WTC11 (cell line): ENCODE measurements at regions not wholly inside any gene's neighbourhood (a gene's known extent, or its start where the extent isn't known, plus 50 kb on each side); places are given as distances from the start of the nearest gene placed in this dataset.

ENCODE experiments used
- ATAC-seq: fragments of 200-7000 bp; cut with Tn5 transposase; 2 replicates; pipeline ENCODE4 v1.10.0; 2021; ENCODE audit warnings: mild to moderate bottlenecking, moderate library complexity
- CTCF ChIA-PET: fragments of 300-600 bp; sonication (Branson Sonifier 250); formaldehyde crosslinking; loops from one replicate; lab custom pipeline; 2021; ENCODE audit warnings: antibody characterized with exemption; lab: Charles Lee
- POLR2A ChIA-PET: fragments of 350-600 bp; sonication (Branson Sonifier 250); formaldehyde crosslinking; loops from one replicate; lab custom pipeline; 2021; ENCODE audit warnings: antibody characterized with exemption; lab: Charles Lee
- DNase-seq: peaks from one replicate; pipeline ENCODE4 v3.0.0; 2021; ENCODE audit warnings: low spot score
- H3K27ac Mint-ChIP-seq: 2 replicates; pipeline ENCODE4 v1.8.0; 2021; ENCODE audit warnings: mixed read lengths
- H3K27me3 Mint-ChIP-seq: 2 replicates; pipeline ENCODE4 v1.8.0; 2021; ENCODE audit warnings: low read depth, mild to moderate bottlenecking, moderate library complexity, mixed read lengths
- H3K36me3 Mint-ChIP-seq: 2 replicates; pipeline ENCODE4 v1.8.0; 2021; ENCODE audit warnings: mixed read lengths
- H3K4me1 Mint-ChIP-seq: 2 replicates; pipeline ENCODE4 v1.8.0; 2022; ENCODE audit warnings: mixed read lengths
- H3K4me3 Mint-ChIP-seq: 2 replicates; pipeline ENCODE4 v1.8.0; 2021; ENCODE audit warnings: mild to moderate bottlenecking, moderate library complexity, mixed read lengths
- H3K9me3 Mint-ChIP-seq: 2 replicates; pipeline ENCODE4 v1.8.0; 2021; ENCODE audit warnings: mixed read lengths
- CBFB ChIP-seq: sonication (generic); formaldehyde crosslinking; IDR thresholded peaks from 2 replicates; pipeline ENCODE4 v1.8.1; 2022; ENCODE audit warnings: mild to moderate bottlenecking, low read depth, missing genetic modification reagents
- GRHL2 ChIP-seq: fragments of 250-450 bp; sonication (Bioruptor Pico); IDR thresholded peaks from 2 replicates; pipeline ENCODE4 v1.8.0; 2022; ENCODE audit warnings: mild to moderate bottlenecking, moderate library complexity; ENCODE audit not compliant: insufficient replicate concordance, severe bottlenecking
- HMGA2 ChIP-seq: fragments of 250-450 bp; sonication (Bioruptor Pico); IDR thresholded peaks from 2 replicates; pipeline ENCODE4 v1.4.0; 2021; ENCODE audit warnings: mild to moderate bottlenecking, moderate library complexity
- JUN ChIP-seq: sonication (generic); formaldehyde crosslinking; IDR thresholded peaks from 2 replicates; pipeline ENCODE4 v1.8.0; 2023; ENCODE audit warnings: mild to moderate bottlenecking, missing genetic modification reagents
- NFYB ChIP-seq: sonication (generic); formaldehyde crosslinking; conservative IDR thresholded peaks from 2 replicates; pipeline ENCODE4 v1.8.0; 2022; ENCODE audit warnings: low read depth, missing genetic modification reagents
- RORB ChIP-seq: fragments of 250-450 bp; sonication (Bioruptor Pico); IDR thresholded peaks from 2 replicates; pipeline ENCODE4 v1.9.0; 2021; ENCODE audit warnings: mild to moderate bottlenecking
- SMAD4 ChIP-seq: sonication (generic); formaldehyde crosslinking; IDR thresholded peaks from 2 replicates; pipeline ENCODE4 v1.8.0; 2022; ENCODE audit warnings: mild to moderate bottlenecking, missing genetic modification reagents
- TCF7 ChIP-seq: sonication (generic); formaldehyde crosslinking; IDR thresholded peaks from 2 replicates; pipeline ENCODE4 v1.8.0; 2022; ENCODE audit warnings: mild to moderate bottlenecking, low read depth, missing genetic modification reagents, moderate library complexity
- ZBTB21 ChIP-seq: sonication (generic); formaldehyde crosslinking; IDR thresholded peaks from 2 replicates; pipeline ENCODE4 v1.8.1; 2023; ENCODE audit warnings: mild to moderate bottlenecking, missing genetic modification reagents, borderline replicate concordance
- ZNF317 ChIP-seq: sonication (generic); formaldehyde crosslinking; IDR thresholded peaks from 2 replicates; pipeline ENCODE4 v1.8.1; 2023; ENCODE audit warnings: low read depth, mild to moderate bottlenecking, moderate library complexity, missing genetic modification reagents, borderline replicate concordance
- TF ChIP-seq, protein P1 (sequence below): sonication (generic); formaldehyde crosslinking; IDR thresholded peaks from 2 replicates; pipeline ENCODE4 v1.8.1; 2022; ENCODE audit warnings: low read depth, missing genetic modification reagents, borderline replicate concordance
- TF ChIP-seq, protein P2 (sequence below): fragments of 250-450 bp; sonication (Bioruptor Pico); conservative IDR thresholded peaks from 2 replicates; pipeline ENCODE4 v1.9.0; 2021; ENCODE audit warnings: mild to moderate bottlenecking
- TF ChIP-seq, protein P3 (sequence below): sonication (generic); formaldehyde crosslinking; IDR thresholded peaks from 2 replicates; pipeline ENCODE4 v1.8.0; 2022; ENCODE audit warnings: mild to moderate bottlenecking, missing genetic modification reagents
- TF ChIP-seq, protein P4 (sequence below): sonication (generic); formaldehyde crosslinking; IDR thresholded peaks from 2 replicates; pipeline ENCODE4 v1.8.1; 2023; ENCODE audit warnings: mild to moderate bottlenecking, moderate library complexity, missing genetic modification reagents
- TF ChIP-seq, protein P5 (sequence below): sonication (generic); formaldehyde crosslinking; IDR thresholded peaks from 2 replicates; pipeline ENCODE4 v1.8.1; 2023; ENCODE audit warnings: mild to moderate bottlenecking, missing genetic modification reagents, moderate library complexity
- TF ChIP-seq, protein P6 (sequence below): sonication (generic); formaldehyde crosslinking; IDR thresholded peaks from 2 replicates; pipeline ENCODE4 v1.8.1; 2022; ENCODE audit warnings: mild to moderate bottlenecking, missing genetic modification reagents, moderate library complexity, borderline replicate concordance

DNA sequence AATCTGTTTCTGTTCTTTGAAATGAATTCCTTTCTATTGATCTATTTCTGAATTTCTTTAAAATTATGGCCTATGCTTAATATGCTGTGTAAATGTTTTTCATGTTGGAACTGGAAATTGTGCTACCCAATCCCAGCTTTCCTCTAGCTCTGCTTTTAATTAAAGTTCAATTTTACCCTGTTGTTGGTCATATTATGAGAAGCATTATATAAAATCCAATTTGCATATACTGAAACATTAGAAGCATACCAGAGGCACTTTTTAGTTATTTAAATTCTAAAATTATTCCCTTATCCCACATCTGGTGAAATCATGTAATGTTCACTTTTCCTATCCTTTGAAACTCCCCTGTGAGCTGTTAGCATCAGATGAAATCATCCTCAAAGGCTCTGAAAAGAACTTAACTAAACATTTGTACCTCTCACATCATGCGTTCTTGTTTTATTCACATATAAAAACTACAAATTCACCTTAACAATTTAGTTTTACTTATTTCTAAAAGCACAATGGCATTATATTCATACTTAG lies 160.6 kb upstream of the COL21A1 start:
- no peak overlapping the region for H3K4me3 Mint-ChIP-seq
- ChIA-PET CTCF (no interaction called here), POLR2A (no interaction called here)
- DNase-seq, result no peak
- H3K9me3 Mint-ChIP-seq, result no peaks in the 10 kb centered on the region
- no peaks in the 10 kb centered on the region for H3K36me3 Mint-ChIP-seq
- H3K27me3 Mint-ChIP-seq, result no peaks in the 10 kb centered on the region
- H3K4me1 Mint-ChIP-seq, result no peaks in the 10 kb centered on the region
- ATAC-seq, result no peak
- H3K27ac Mint-ChIP-seq, result no peak overlapping the region
- TF ChIP-seq, protein P1, sequence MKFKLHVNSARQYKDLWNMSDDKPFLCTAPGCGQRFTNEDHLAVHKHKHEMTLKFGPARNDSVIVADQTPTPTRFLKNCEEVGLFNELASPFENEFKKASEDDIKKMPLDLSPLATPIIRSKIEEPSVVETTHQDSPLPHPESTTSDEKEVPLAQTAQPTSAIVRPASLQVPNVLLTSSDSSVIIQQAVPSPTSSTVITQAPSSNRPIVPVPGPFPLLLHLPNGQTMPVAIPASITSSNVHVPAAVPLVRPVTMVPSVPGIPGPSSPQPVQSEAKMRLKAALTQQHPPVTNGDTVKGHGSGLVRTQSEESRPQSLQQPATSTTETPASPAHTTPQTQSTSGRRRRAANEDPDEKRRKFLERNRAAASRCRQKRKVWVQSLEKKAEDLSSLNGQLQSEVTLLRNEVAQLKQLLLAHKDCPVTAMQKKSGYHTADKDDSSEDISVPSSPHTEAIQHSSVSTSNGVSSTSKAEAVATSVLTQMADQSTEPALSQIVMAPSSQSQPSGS (CRISPR knock-in tag), result no peak
- TF ChIP-seq, protein P2, sequence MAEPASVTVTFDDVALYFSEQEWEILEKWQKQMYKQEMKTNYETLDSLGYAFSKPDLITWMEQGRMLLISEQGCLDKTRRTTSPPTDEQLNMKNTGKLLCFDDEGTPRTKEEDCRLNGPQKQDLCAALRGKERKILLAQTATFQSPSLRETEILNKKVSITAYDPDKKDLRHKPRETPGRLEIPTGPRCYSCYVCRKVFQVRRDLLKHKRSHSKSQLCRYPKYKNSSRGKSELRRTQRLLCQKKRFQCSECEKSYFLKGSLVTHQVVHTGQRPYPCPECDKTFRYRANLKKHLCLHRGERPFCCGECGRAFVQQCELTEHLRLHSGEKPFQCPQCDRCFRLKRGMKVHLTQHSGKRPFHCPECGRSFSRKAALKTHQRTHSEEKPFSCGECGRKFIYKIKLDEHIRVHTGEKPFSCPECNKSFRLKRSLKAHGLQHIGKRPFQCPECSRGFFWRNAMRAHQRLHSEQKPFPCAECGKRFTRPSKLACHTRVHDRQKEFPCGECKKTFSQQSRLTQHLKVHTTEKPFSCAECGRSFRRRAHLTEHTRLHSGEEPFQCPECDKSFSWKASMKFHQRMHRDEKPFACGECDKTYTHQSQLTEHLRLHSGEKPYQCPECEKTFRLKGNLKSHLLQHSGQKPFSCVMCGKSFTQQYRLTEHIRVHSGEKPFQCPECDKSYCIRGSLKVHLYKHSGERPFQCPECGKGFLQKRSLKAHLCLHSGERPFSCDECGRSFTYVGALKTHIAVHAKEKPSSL, result no peak
- TF ChIP-seq, protein P3, sequence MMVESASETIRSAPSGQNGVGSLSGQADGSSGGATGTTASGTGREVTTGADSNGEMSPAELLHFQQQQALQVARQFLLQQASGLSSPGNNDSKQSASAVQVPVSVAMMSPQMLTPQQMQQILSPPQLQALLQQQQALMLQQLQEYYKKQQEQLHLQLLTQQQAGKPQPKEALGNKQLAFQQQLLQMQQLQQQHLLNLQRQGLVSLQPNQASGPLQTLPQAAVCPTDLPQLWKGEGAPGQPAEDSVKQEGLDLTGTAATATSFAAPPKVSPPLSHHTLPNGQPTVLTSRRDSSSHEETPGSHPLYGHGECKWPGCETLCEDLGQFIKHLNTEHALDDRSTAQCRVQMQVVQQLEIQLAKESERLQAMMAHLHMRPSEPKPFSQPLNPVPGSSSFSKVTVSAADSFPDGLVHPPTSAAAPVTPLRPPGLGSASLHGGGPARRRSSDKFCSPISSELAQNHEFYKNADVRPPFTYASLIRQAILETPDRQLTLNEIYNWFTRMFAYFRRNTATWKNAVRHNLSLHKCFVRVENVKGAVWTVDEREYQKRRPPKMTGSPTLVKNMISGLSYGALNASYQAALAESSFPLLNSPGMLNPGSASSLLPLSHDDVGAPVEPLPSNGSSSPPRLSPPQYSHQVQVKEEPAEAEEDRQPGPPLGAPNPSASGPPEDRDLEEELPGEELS (CRISPR knock-in tag), result no peak
- TF ChIP-seq ZBTB21 (CRISPR knock-in tag) (no peak), HMGA2 (CRISPR knock-in tag) (no peak)

DNA sequence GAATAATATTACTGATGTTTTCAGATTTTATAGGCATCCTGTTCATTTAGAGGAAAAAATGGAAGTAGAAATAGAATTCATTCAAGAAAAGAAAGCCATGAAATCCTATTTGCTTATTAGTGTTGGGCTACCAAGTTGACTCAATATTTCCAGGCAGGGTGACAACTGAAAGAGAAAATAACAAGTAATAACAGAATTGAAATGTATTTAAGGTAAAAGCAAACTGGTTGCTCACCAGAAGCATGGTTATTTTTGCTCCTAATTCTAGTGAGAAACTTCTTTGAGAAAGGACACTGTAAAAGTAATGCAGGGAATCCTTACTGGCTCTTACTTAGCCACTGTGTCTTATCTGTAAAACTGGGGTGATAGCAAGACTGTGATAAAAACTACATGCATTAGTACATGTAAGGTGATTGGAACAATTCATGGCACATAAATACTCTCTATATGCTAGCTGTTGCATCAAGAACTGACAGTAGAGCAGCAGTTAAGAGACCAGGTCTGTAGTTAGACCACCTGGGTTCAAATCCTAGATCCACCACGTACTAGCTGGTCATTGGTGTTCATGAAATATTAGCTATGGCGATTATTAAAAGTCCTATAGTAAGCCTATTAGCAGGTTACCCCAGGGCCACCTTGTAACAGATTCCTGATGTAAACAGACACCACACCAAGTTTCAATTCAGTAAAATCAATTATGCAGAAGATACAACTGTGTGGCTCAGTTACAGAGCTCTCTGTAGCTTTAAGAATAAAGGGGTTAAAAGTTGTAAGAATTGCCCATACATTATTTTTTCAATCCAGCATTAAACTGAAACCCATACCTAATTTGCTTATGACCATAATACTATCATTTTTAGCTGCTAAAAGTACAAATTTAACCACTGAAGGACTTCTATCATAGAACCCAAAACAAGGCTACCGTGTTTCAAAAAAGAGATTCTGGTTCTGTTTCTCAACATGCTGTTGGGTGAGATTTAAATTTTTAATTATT lies 159.2 kb upstream of the COL21A1 start:
- Mint-ChIP-seq H3K9me3 (peaks cover 6% of the 10 kb centered on the region), H3K4me3 (no peak overlapping the region), H3K4me1 (no peaks in the 10 kb centered on the region), H3K27ac (no peak overlapping the region), H3K36me3 (peaks cover 3% of the 10 kb centered on the region; the same call in 1 of the 2 replicates), H3K27me3 (no peaks in the 10 kb centered on the region)
- ATAC-seq (no peak), DNase-seq (no peak)
- POLR2A ChIA-PET, result no interaction called here
- TF ChIP-seq, protein P4, sequence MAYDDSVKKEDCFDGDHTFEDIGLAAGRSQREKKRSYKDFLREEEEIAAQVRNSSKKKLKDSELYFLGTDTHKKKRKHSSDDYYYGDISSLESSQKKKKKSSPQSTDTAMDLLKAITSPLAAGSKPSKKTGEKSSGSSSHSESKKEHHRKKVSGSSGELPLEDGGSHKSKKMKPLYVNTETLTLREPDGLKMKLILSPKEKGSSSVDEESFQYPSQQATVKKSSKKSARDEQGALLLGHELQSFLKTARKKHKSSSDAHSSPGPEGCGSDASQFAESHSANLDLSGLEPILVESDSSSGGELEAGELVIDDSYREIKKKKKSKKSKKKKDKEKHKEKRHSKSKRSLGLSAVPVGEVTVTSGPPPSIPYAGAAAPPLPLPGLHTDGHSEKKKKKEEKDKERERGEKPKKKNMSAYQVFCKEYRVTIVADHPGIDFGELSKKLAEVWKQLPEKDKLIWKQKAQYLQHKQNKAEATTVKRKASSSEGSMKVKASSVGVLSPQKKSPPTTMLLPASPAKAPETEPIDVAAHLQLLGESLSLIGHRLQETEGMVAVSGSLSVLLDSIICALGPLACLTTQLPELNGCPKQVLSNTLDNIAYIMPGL (CRISPR knock-in tag), result no peak
- TF ChIP-seq RORB (no peak), ZNF317 (CRISPR knock-in tag) (no peak), NFYB (CRISPR knock-in tag) (no peak), CBFB (CRISPR knock-in tag) (no peak), TCF7 (CRISPR knock-in tag) (no peak), GRHL2 (CRISPR knock-in tag) (no peak), SMAD4 (CRISPR knock-in tag) (no peak), JUN (CRISPR knock-in tag) (no peak)
- TF ChIP-seq, protein P5, sequence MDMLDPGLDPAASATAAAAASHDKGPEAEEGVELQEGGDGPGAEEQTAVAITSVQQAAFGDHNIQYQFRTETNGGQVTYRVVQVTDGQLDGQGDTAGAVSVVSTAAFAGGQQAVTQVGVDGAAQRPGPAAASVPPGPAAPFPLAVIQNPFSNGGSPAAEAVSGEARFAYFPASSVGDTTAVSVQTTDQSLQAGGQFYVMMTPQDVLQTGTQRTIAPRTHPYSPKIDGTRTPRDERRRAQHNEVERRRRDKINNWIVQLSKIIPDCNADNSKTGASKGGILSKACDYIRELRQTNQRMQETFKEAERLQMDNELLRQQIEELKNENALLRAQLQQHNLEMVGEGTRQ (CRISPR knock-in tag), result no peak
- TF ChIP-seq, protein P6, sequence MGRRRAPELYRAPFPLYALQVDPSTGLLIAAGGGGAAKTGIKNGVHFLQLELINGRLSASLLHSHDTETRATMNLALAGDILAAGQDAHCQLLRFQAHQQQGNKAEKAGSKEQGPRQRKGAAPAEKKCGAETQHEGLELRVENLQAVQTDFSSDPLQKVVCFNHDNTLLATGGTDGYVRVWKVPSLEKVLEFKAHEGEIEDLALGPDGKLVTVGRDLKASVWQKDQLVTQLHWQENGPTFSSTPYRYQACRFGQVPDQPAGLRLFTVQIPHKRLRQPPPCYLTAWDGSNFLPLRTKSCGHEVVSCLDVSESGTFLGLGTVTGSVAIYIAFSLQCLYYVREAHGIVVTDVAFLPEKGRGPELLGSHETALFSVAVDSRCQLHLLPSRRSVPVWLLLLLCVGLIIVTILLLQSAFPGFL (CRISPR knock-in tag), result no peak
- CTCF ChIA-PET, result no interaction called here
